Endothelial cell of umbilical vein (primary cell): ENCODE measurements at regions not wholly inside any gene's neighbourhood (a gene's known extent, or its start where the extent isn't known, plus 50 kb on each side); places are given as distances from the start of the nearest gene placed in this dataset.

Experiments used
- BruUV-seq: library from RNA; stranded (reverse); fragments of 400-500 nt; replicated peaks from 2 replicates; lab custom pipeline; 2021; lab: Mats Ljungman, UMichigan
- CTCF ChIA-PET: fragments of 300-600, 350-600 bp; sonication (Branson Sonifier 250); formaldehyde crosslinking; loops from one replicate; lab custom pipeline; 2021; ENCODE audit warnings: antibody characterized with exemption, inconsistent platforms; lab: Charles Lee
- POLR2A ChIA-PET: fragments of 300-600, 350-600 bp; sonication (Branson Sonifier 250); formaldehyde crosslinking; loops from one replicate; lab custom pipeline; 2021; ENCODE audit warnings: antibody characterized with exemption, inconsistent platforms; lab: Charles Lee
- DNase-seq: peaks from one replicate; pipeline ENCODE4 v3.0.0-alpha.2; 2011; ENCODE audit warnings: low read depth, low spot score
- FAIRE-seq: peaks from 2 replicates; lab custom pipeline; 2011; peaks lifted over from hg19 to GRCh38; lab: Jason Lieb, UNC
- H2AFZ ChIP-seq: 2 replicates; pipeline ENCODE4 v1.6.0; 2012; ENCODE audit warnings: low read depth, low read length, control low read depth, inconsistent platforms
- H3K27ac ChIP-seq: 2 replicates; pipeline ENCODE4 v1.5.1; 2011; ENCODE audit warnings: low read depth, mild to moderate bottlenecking, control low read depth, low read length, moderate library complexity; ENCODE audit not compliant: insufficient read depth
- H3K27me3 ChIP-seq, 2 experiments: 2 replicates each; pipeline versions ENCODE4 v1.6.0 to v1.6.1; 2011; ENCODE audit warnings: low read length in 2 of 2, mixed read lengths in 1 of 2; ENCODE audit not compliant: control insufficient read depth in 2 of 2, insufficient read depth in 2 of 2
- H3K36me3 ChIP-seq, 2 experiments: 2 replicates in 1 of 2; 3 replicates in 1 of 2; pipeline ENCODE4 v1.5.1; 2011; ENCODE audit warnings: low read length in 2 of 2, mild to moderate bottlenecking in 1 of 2, moderate library complexity in 1 of 2; ENCODE audit not compliant: control insufficient read depth in 2 of 2, insufficient read depth in 2 of 2; ENCODE audit errors: extremely low read depth in 1 of 2
- H3K4me1 ChIP-seq: 3 replicates; pipeline ENCODE4 v1.5.1; 2011; ENCODE audit warnings: mild to moderate bottlenecking, low read length; ENCODE audit not compliant: control insufficient read depth, insufficient read depth; ENCODE audit errors: extremely low read depth
- H3K4me2 ChIP-seq: 2 replicates; pipeline ENCODE4 v1.6.1; 2011; ENCODE audit warnings: low read length, control low read depth, mixed read lengths; ENCODE audit not compliant: insufficient read depth
- H3K4me3 ChIP-seq, 3 experiments: fragments of 200-600 bp in 1 of 3; sonication (generic), shearing (Covaris generic) in 1 of 3; replicated peaks in 1 of 3; 2 replicates each; pipeline ENCODE4 v1.5.1; 2011 to 2016; ENCODE audit warnings: control low read depth in 3 of 3, low read length in 3 of 3, mild to moderate bottlenecking in 2 of 3, inconsistent platforms in 1 of 3, low read depth in 1 of 3, moderate library complexity in 1 of 3; ENCODE audit not compliant: insufficient read depth in 1 of 3
- H3K79me2 ChIP-seq: 2 replicates; pipeline ENCODE4 v1.6.0; 2012; ENCODE audit warnings: low read length, inconsistent platforms; ENCODE audit not compliant: control insufficient read depth, insufficient read depth
- H3K9ac ChIP-seq: replicated peaks from 2 replicates; pipeline ENCODE3; 2011; ENCODE audit warnings: low read length, control low read depth; ENCODE audit not compliant: insufficient read depth; ENCODE audit errors: extremely low read depth
- H3K9me1 ChIP-seq: replicated peaks from 3 replicates; pipeline ENCODE4 v1.6.0; 2011; ENCODE audit warnings: mild to moderate bottlenecking, low read length; ENCODE audit not compliant: control insufficient read depth, insufficient read depth; ENCODE audit errors: extremely low read depth
- H3K9me3 ChIP-seq: replicated peaks from 2 replicates; pipeline ENCODE4 v1.5.1; 2012; ENCODE audit warnings: low read length, inconsistent platforms; ENCODE audit not compliant: control insufficient read depth, insufficient read depth
- H4K20me1 ChIP-seq: replicated peaks from 2 replicates; pipeline ENCODE3; 2011; ENCODE audit warnings: mild to moderate bottlenecking, low read length; ENCODE audit not compliant: control insufficient read depth, insufficient read depth; ENCODE audit errors: extremely low read depth
- EZH2 ChIP-seq: IDR thresholded peaks from 2 replicates; pipeline ENCODE4 v1.6.1; 2012; ENCODE audit warnings: borderline replicate concordance, low read depth, mild to moderate bottlenecking, moderate library complexity, low read length, inconsistent platforms; ENCODE audit not compliant: severe bottlenecking
- FOS ChIP-seq: IDR thresholded peaks from 2 replicates; pipeline ENCODE4 v1.6.1; 2011; ENCODE audit warnings: mild to moderate bottlenecking, low read length, moderate library complexity, borderline replicate concordance; ENCODE audit not compliant: insufficient read depth
- GATA2 ChIP-seq: IDR thresholded peaks from 2 replicates; pipeline ENCODE4 v1.7.0; 2011; ENCODE audit warnings: low read depth, mild to moderate bottlenecking, moderate library complexity, mixed read lengths, low read length; ENCODE audit not compliant: insufficient read length, insufficient read depth
- JUN ChIP-seq: IDR thresholded peaks from 2 replicates; pipeline ENCODE4 v1.6.1; 2011; ENCODE audit warnings: borderline replicate concordance, low read depth; ENCODE audit not compliant: insufficient read length, insufficient read depth
- MYC ChIP-seq: IDR thresholded peaks from one replicate; pipeline ENCODE4 v1.6.1; 2011; ENCODE audit warnings: mild to moderate bottlenecking, low read depth, low read length
- POLR2A ChIP-seq: IDR thresholded peaks from 2 replicates; pipeline ENCODE4 v1.6.1; 2012; ENCODE audit warnings: low read depth, mild to moderate bottlenecking, control low read depth, low read length
- POLR2AphosphoS5 ChIP-seq: IDR thresholded peaks from 2 replicates; pipeline ENCODE4 v1.6.1; 2012; ENCODE audit warnings: low read depth, mild to moderate bottlenecking, control low read depth, low read length, moderate library complexity; ENCODE audit not compliant: insufficient read depth
- dilution Hi-C: fragments of 300-500 bp; cut with MboI; formaldehyde crosslinking; loops from one replicate; pipeline ENCODE4 v1.15.0; 2019; ENCODE audit warnings: low sequenced_read_pairs; ENCODE audit not compliant: extremely low pct_ligation_motif_present
- intact Hi-C: fragments of 100-400 bp; cut with micrococcal nuclease; formaldehyde crosslinking; loops from one replicate; pipeline ENCODE4 v1.10.0; 2022
- TF ChIP-seq, protein P1 (sequence below), 2 donors: IDR thresholded peaks; 1 replicate in 1 of 2; 2 replicates in 1 of 2; pipeline ENCODE4 v1.5.1; 2011; ENCODE audit warnings: low read length in 2 of 2, mild to moderate bottlenecking in 2 of 2, moderate library complexity in 2 of 2, control low read depth in 1 of 2, inconsistent platforms in 1 of 2, low read depth in 1 of 2; ENCODE audit not compliant: insufficient read depth in 1 of 2; ENCODE audit errors: extremely low read depth in 1 of 2
- TF ChIP-seq, protein P2 (sequence below): IDR thresholded peaks from 2 replicates; pipeline ENCODE4 v1.6.1; 2011; ENCODE audit not compliant: insufficient read depth, insufficient read length

DNA sequence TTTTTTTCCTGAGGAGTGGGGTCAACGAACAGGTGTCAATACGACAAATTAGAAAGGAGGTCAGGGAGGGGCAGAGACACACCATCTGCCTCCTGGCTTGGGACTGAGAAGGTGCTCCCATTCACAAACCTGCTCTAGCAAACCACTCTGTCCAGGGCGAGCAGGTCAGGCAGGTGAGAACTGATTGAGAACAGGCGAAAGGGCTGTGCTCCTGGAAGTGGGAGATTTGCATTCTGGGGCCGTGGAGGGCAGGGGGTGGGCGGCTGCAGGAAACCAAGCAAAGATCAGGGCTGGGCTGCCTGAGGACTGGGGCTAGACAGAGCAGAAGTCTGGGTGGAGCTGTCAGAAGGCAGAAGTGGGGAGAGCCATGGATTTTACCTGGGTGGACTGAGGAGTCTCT lies 98.9 kb upstream of the NLRP1 start:
- Histone ChIP-seq H3K79me2 (no peaks in the 10 kb centered on the region), H4K20me1 (no peaks in the 10 kb centered on the region), H3K27ac (no peak overlapping the region), H2AFZ (no peak overlapping the region), H3K4me3 (no peak overlapping the region), H3K9me1 (no peaks in the 10 kb centered on the region), H3K27me3 (peaks cover 1 to 8% of the 10 kb centered on the region in 2 experiments), H3K9me3 (no peaks in the 10 kb centered on the region), H3K9ac (no peak overlapping the region), H3K4me1 (no peaks in the 10 kb centered on the region), H3K4me2 (no peak overlapping the region), H3K36me3 (no peaks in the 10 kb centered on the region)
- POLR2A ChIA-PET, result no interaction called here
- no TSS peak for BruUV-seq
- dilution Hi-C loops (no loop called here), intact Hi-C loops (no loop called here)
- FAIRE-seq (no peak), DNase-seq (no peak)
- TF ChIP-seq POLR2AphosphoS5 (no peak), JUN (no peak), MYC (no peak), POLR2A (no peak), FOS (no peak), EZH2 (no peak), GATA2 (no peak)
- TF ChIP-seq, protein P1, sequence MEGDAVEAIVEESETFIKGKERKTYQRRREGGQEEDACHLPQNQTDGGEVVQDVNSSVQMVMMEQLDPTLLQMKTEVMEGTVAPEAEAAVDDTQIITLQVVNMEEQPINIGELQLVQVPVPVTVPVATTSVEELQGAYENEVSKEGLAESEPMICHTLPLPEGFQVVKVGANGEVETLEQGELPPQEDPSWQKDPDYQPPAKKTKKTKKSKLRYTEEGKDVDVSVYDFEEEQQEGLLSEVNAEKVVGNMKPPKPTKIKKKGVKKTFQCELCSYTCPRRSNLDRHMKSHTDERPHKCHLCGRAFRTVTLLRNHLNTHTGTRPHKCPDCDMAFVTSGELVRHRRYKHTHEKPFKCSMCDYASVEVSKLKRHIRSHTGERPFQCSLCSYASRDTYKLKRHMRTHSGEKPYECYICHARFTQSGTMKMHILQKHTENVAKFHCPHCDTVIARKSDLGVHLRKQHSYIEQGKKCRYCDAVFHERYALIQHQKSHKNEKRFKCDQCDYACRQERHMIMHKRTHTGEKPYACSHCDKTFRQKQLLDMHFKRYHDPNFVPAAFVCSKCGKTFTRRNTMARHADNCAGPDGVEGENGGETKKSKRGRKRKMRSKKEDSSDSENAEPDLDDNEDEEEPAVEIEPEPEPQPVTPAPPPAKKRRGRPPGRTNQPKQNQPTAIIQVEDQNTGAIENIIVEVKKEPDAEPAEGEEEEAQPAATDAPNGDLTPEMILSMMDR (IDR thresholded peaks at IDR 0.05; ENCODE audit: extremely low read depth in 1 of 2, insufficient read depth in 1 of 2, low read depth in 1 of 2, low read length in 2 of 2), result no peak
- TF ChIP-seq, protein P2, sequence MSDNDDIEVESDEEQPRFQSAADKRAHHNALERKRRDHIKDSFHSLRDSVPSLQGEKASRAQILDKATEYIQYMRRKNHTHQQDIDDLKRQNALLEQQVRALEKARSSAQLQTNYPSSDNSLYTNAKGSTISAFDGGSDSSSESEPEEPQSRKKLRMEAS, result no peak
- CTCF ChIA-PET, result interaction anchor here (0.6 to 0.7 kb wide), 2 partner anchors 19 to 1307 kb away, joined by 3 read pairs; no protein-coding TSS in a partner anchor
